ENCODE measurements at regions not wholly inside any gene's neighbourhood (a gene's known extent, or its start where the extent isn't known, plus 50 kb on each side); places are given as distances from the start of the nearest gene placed in this dataset.
"Not testable (repeated sequence)": the region's sequence is repeated elsewhere in the genome, so short reads cannot be mapped to it uniquely, and the experiment has no call there.

- ChIA-PET CTCF (no interaction called here), POLR2A (no interaction called here)
- Mint-ChIP-seq H3K4me3 (no peak overlapping the region), H3K27me3 (no peaks in the 10 kb centered on the region), H3K27ac (no peak overlapping the region), H3K9me3 (no peaks in the 10 kb centered on the region), H3K36me3 (ENCODE audit: low read depth) (no peaks in the 10 kb centered on the region), H3K4me1 (no peaks in the 10 kb centered on the region)
- DNase-seq = no peak
Measured at GRCh38 chr2:241956521-241957110, 87.1 kb downstream of the RTP5 start.

- CTCF ChIA-PET = no interaction called here
- no peak overlapping the region for H3K27ac Mint-ChIP-seq
- no peaks in the 10 kb centered on the region for H3K4me1 Mint-ChIP-seq
- POLR2A ChIA-PET = no interaction called here
- DNase-seq = no peak
- no peaks in the 10 kb centered on the region for H3K27me3 Mint-ChIP-seq
- no peak overlapping the region for H3K4me3 Mint-ChIP-seq
- no peaks in the 10 kb centered on the region for H3K9me3 Mint-ChIP-seq
- H3K36me3 Mint-ChIP-seq (ENCODE audit: low read depth) = no peaks in the 10 kb centered on the region
Measured at GRCh38 chr2:241957276-241957675, 87.7 kb downstream of the RTP5 start.

GRCh38 chr2:241958818-241959545 lies 89.5 kb downstream of the RTP5 start:
- POLR2A ChIA-PET = no interaction called here
- no peak for DNase-seq
- Mint-ChIP-seq H3K4me1 (no peaks in the 10 kb centered on the region), H3K4me3 (no peak overlapping the region), H3K27ac (no peak overlapping the region), H3K36me3 (ENCODE audit: low read depth) (no peaks in the 10 kb centered on the region), H3K27me3 (peaks cover 2% of the 10 kb centered on the region), H3K9me3 (no peaks in the 10 kb centered on the region)
- CTCF ChIA-PET = interaction anchor here (2.2 kb wide), 1 partner anchor 8 kb away, joined by 12 read pairs; no protein-coding TSS in a partner anchor

- ChIA-PET POLR2A (no interaction called here), CTCF (interaction anchor here (2.2 kb wide), 1 partner anchor 9 kb away, joined by 12 read pairs; no protein-coding TSS in a partner anchor)
- peaks cover 3% of the 10 kb centered on the region for H3K27me3 Mint-ChIP-seq
- H3K4me1 Mint-ChIP-seq = no peaks in the 10 kb centered on the region
- H3K9me3 Mint-ChIP-seq = no peaks in the 10 kb centered on the region
- no peaks in the 10 kb centered on the region for H3K36me3 Mint-ChIP-seq (ENCODE audit: low read depth)
- no peak overlapping the region for H3K4me3 Mint-ChIP-seq
- no peak for DNase-seq
- no peak overlapping the region for H3K27ac Mint-ChIP-seq
Measured at GRCh38 chr2:241959751-241960269, 90.3 kb downstream of the RTP5 start.

- POLR2A ChIA-PET = no interaction called here
- Mint-ChIP-seq H3K4me3 (no peak overlapping the region), H3K9me3 (no peaks in the 10 kb centered on the region), H3K27me3 (peaks cover 3% of the 10 kb centered on the region), H3K36me3 (ENCODE audit: low read depth) (no peaks in the 10 kb centered on the region), H3K4me1 (peaks cover 12% of the 10 kb centered on the region), H3K27ac (no peak overlapping the region)
- CTCF ChIA-PET = interaction anchor here (1.4 kb wide), 1 partner anchor 11 kb away, joined by 5 read pairs; no protein-coding TSS in a partner anchor
- no peak for DNase-seq
Measured at GRCh38 chr2:241961454-241961853, 91.9 kb downstream of the RTP5 start.

- Mint-ChIP-seq H3K9me3 (no peaks in the 10 kb centered on the region), H3K27me3 (peaks cover 3% of the 10 kb centered on the region), H3K36me3 (ENCODE audit: low read depth) (peaks cover 2% of the 10 kb centered on the region), H3K4me3 (no peak overlapping the region), H3K4me1 (peaks cover 17% of the 10 kb centered on the region), H3K27ac (no peak overlapping the region)
- ChIA-PET CTCF (interaction anchor here (0.7 kb wide), 1 partner anchor 17 kb away, joined by 4 read pairs; no protein-coding TSS in a partner anchor), POLR2A (no interaction called here)
- no peak for DNase-seq
Measured at GRCh38 chr2:241964133-241964532, 94.6 kb downstream of the RTP5 start.

- Mint-ChIP-seq H3K9me3 (no peaks in the 10 kb centered on the region), H3K4me1 (peaks cover 17% of the 10 kb centered on the region), H3K27me3 (peaks cover 3% of the 10 kb centered on the region), H3K36me3 (ENCODE audit: low read depth) (peaks cover 2% of the 10 kb centered on the region), H3K4me3 (peak overlapping the region; percentile 62), H3K27ac (peak overlapping the region; percentile 59)
- POLR2A ChIA-PET = interaction anchor here (1.1 kb wide), 1 partner anchor 10 kb away, joined by 3 read pairs; no protein-coding TSS in a partner anchor
- DNase-seq = peak; percentile 67
- CTCF ChIA-PET = interaction anchor here (0.8 to 1.5 kb wide), 2 partner anchors 15 to 1114 kb away, joined by 3 to 6 read pairs; no protein-coding TSS in a partner anchor
Measured at GRCh38 chr2:241965931-241966412, 96.4 kb downstream of the RTP5 start.

- no peak for DNase-seq
- Mint-ChIP-seq H3K4me1 (peaks cover 17% of the 10 kb centered on the region), H3K36me3 (ENCODE audit: low read depth) (peaks cover 2% of the 10 kb centered on the region), H3K27ac (peak overlapping the region; percentile 59), H3K9me3 (no peaks in the 10 kb centered on the region), H3K4me3 (peak overlapping the region; percentile 62), H3K27me3 (peaks cover 3% of the 10 kb centered on the region)
- POLR2A ChIA-PET = interaction anchor here (1.1 kb wide), 1 partner anchor 9 kb away, joined by 3 read pairs; no protein-coding TSS in a partner anchor
- CTCF ChIA-PET = interaction anchor here (1.2 to 1.5 kb wide), 2 partner anchors 16 kb away, joined by 3 to 6 read pairs; no protein-coding TSS in a partner anchor
Measured at GRCh38 chr2:241966647-241967466, 97.3 kb downstream of the RTP5 start.

GRCh38 chr2:241967467-241968144 lies 98.1 kb downstream of the RTP5 start:
- Mint-ChIP-seq H3K27me3 (peaks cover 3% of the 10 kb centered on the region), H3K27ac (no peak overlapping the region), H3K9me3 (no peaks in the 10 kb centered on the region), H3K4me3 (no peak overlapping the region), H3K4me1 (peaks cover 17% of the 10 kb centered on the region), H3K36me3 (ENCODE audit: low read depth) (peaks cover 2% of the 10 kb centered on the region)
- ChIA-PET POLR2A (no interaction called here), CTCF (interaction anchor here (1.2 kb wide), 1 partner anchor 17 kb away, joined by 3 read pairs; no protein-coding TSS in a partner anchor)
- DNase-seq = no peak

- H3K9me3 Mint-ChIP-seq = no peaks in the 10 kb centered on the region
- H3K4me1 Mint-ChIP-seq = peaks cover 17% of the 10 kb centered on the region
- H3K4me3 Mint-ChIP-seq = no peak overlapping the region
- no peak for DNase-seq
- peaks cover 3% of the 10 kb centered on the region for H3K27me3 Mint-ChIP-seq
- POLR2A ChIA-PET = no interaction called here
- peaks cover 2% of the 10 kb centered on the region for H3K36me3 Mint-ChIP-seq (ENCODE audit: low read depth)
- H3K27ac Mint-ChIP-seq = no peak overlapping the region
- CTCF ChIA-PET = no interaction called here
Measured at GRCh38 chr2:241968417-241968816, 98.9 kb downstream of the RTP5 start.

- H3K4me3 Mint-ChIP-seq; H3K36me3 Mint-ChIP-seq (ENCODE audit: low read depth); H3K9me3 Mint-ChIP-seq; H3K27ac Mint-ChIP-seq; H3K27me3 Mint-ChIP-seq; CTCF ChIA-PET; DNase-seq; POLR2A ChIA-PET: not testable (repeated sequence)
- H3K4me1 Mint-ChIP-seq = peaks cover 17% of the 10 kb centered on the region
Measured at GRCh38 chr2:241969182-241969581, 99.7 kb downstream of the RTP5 start.

GRCh38 chr2:241970716-241971115 lies 101.2 kb downstream of the RTP5 start:
- Mint-ChIP-seq H3K27ac (no peak overlapping the region), H3K27me3 (no peaks in the 10 kb centered on the region), H3K9me3 (no peaks in the 10 kb centered on the region), H3K4me3 (no peak overlapping the region), H3K36me3 (ENCODE audit: low read depth) (peaks cover 2% of the 10 kb centered on the region), H3K4me1 (peaks cover 13% of the 10 kb centered on the region)
- ChIA-PET CTCF (interaction anchor here (0.8 kb wide), 1 partner anchor 20 kb away, joined by 3 read pairs; no protein-coding TSS in a partner anchor), POLR2A (no interaction called here)
- DNase-seq = no peak

All from activated CD4-positive, alpha-beta memory T cell treated with anti-CD3 and anti-CD28 coated beads, Interleukin-2, amount 10 ng/mL, durations not matched to agents 7 days and 5 days (primary cell).